ELF-1 (cell line): ENCODE measurements at regions not wholly inside any gene's neighbourhood (a gene's known extent, or its start where the extent isn't known, plus 50 kb on each side); places are given as distances from the start of the nearest gene placed in this dataset.
"Not testable (repeated sequence)": the region's sequence is repeated elsewhere in the genome, so short reads cannot be mapped to it uniquely, and the experiment has no call there.

Experiments
- DNase-seq: peaks from one replicate; pipeline ENCODE4 v3.0.0-alpha.2; 2016; ENCODE audit warnings: low read depth, low spot score

GRCh38 chr1:199780948-199781670 is 246.4 kb upstream of the NR5A2 start:
- no peak for DNase-seq

GRCh38 chr1:199784138-199784895 is 243.2 kb upstream of the NR5A2 start:
- no peak for DNase-seq

GRCh38 chr1:199786695-199787094 is 240.8 kb upstream of the NR5A2 start:
- no peak for DNase-seq

- no peak for DNase-seq
Measured at GRCh38 chr1:199789141-199789540, 238.4 kb upstream of the NR5A2 start.

GRCh38 chr1:199791495-199791894 is 236.0 kb upstream of the NR5A2 start:
- DNase-seq: no peak

GRCh38 chr1:199792874-199793273 is 234.6 kb upstream of the NR5A2 start:
- DNase-seq: no peak

GRCh38 chr1:199794105-199794863 is 233.2 kb upstream of the NR5A2 start:
- no peak for DNase-seq

- DNase-seq: peak; percentile 54
Measured at GRCh38 chr1:199799116-199799515, 228.4 kb upstream of the NR5A2 start.

- DNase-seq: no peak
Measured at GRCh38 chr1:199804526-199804925, 223.0 kb upstream of the NR5A2 start.

GRCh38 chr1:199808110-199808870 is 219.2 kb upstream of the NR5A2 start:
- DNase-seq: peak; percentile 66

- DNase-seq: no peak
Measured at GRCh38 chr1:199809311-199809710, 218.2 kb upstream of the NR5A2 start.

GRCh38 chr1:199811163-199811562 is 216.3 kb upstream of the NR5A2 start:
- DNase-seq: peak; percentile 24

GRCh38 chr1:199813198-199813597 is 214.3 kb upstream of the NR5A2 start:
- no peak for DNase-seq

GRCh38 chr1:199815947-199816346 is 211.6 kb upstream of the NR5A2 start:
- no peak for DNase-seq

GRCh38 chr1:199817266-199817665 is 210.2 kb upstream of the NR5A2 start:
- no peak for DNase-seq

GRCh38 chr1:199821029-199821779 is 206.3 kb upstream of the NR5A2 start:
- no peak for DNase-seq

- DNase-seq: no peak
Measured at GRCh38 chr1:199832451-199832850, 195.1 kb upstream of the NR5A2 start.

GRCh38 chr1:199834711-199835110 is 192.8 kb upstream of the NR5A2 start:
- no peak for DNase-seq

- no peak for DNase-seq
Measured at GRCh38 chr1:199836430-199836829, 191.1 kb upstream of the NR5A2 start.

- no peak for DNase-seq
Measured at GRCh38 chr1:199837321-199837720, 190.2 kb upstream of the NR5A2 start.

GRCh38 chr1:199839608-199840007 is 187.9 kb upstream of the NR5A2 start:
- DNase-seq: not testable (repeated sequence)
